ENCODE measurements at regions not wholly inside any gene's neighbourhood (a gene's known extent, or its start where the extent isn't known, plus 50 kb on each side); places are given as distances from the start of the nearest gene placed in this dataset.

- Histone ChIP-seq H3K36me3 (ENCODE audit: control insufficient read depth, insufficient read depth, low read length) (no peaks in the 10 kb centered on the region), H3K4me3 (replicated peaks; ENCODE audit: low read depth, low read length) (no peak overlapping the region), H3K27me3 (replicated peaks; ENCODE audit: control insufficient read depth, insufficient read depth, low read length) (no peaks in the 10 kb centered on the region)
- TF ChIP-seq CTCF (IDR thresholded peaks at IDR 0.05; ENCODE audit: insufficient read depth, low read length, poor library complexity, severe bottlenecking) = no peak
- no peak for DNase-seq (ENCODE audit: extremely low read depth, insufficient read length)
Measured at GRCh38 chr9:118367383-118367782, 663.2 kb downstream of the TLR4 start.

GRCh38 chr9:118384531-118385100 lies 680.4 kb downstream of the TLR4 start:
- DNase-seq (ENCODE audit: extremely low read depth, insufficient read length) = no peak
- TF ChIP-seq CTCF (IDR thresholded peaks at IDR 0.05; ENCODE audit: insufficient read depth, low read length, poor library complexity, severe bottlenecking) = no peak
- H3K27me3 ChIP-seq (replicated peaks; ENCODE audit: control insufficient read depth, insufficient read depth, low read length) = no peaks in the 10 kb centered on the region
- no peaks in the 10 kb centered on the region for H3K36me3 ChIP-seq (ENCODE audit: control insufficient read depth, insufficient read depth, low read length)
- no peak overlapping the region for H3K4me3 ChIP-seq (replicated peaks; ENCODE audit: low read depth, low read length)

GRCh38 chr9:118395415-118395814 lies 691.2 kb downstream of the TLR4 start:
- peak; percentile 26 for DNase-seq (ENCODE audit: extremely low read depth, insufficient read length)
- no peak overlapping the region for H3K4me3 ChIP-seq (replicated peaks; ENCODE audit: low read depth, low read length)
- no peaks in the 10 kb centered on the region for H3K27me3 ChIP-seq (replicated peaks; ENCODE audit: control insufficient read depth, insufficient read depth, low read length)
- no peaks in the 10 kb centered on the region for H3K36me3 ChIP-seq (ENCODE audit: control insufficient read depth, insufficient read depth, low read length)
- no peak for TF ChIP-seq CTCF (IDR thresholded peaks at IDR 0.05; ENCODE audit: insufficient read depth, low read length, poor library complexity, severe bottlenecking)

GRCh38 chr9:118401546-118401945 lies 697.3 kb downstream of the TLR4 start:
- H3K27me3 ChIP-seq (replicated peaks; ENCODE audit: control insufficient read depth, insufficient read depth, low read length) = no peaks in the 10 kb centered on the region
- TF ChIP-seq CTCF (IDR thresholded peaks at IDR 0.05; ENCODE audit: insufficient read depth, low read length, poor library complexity, severe bottlenecking) = no peak
- H3K36me3 ChIP-seq (ENCODE audit: control insufficient read depth, insufficient read depth, low read length) = no peaks in the 10 kb centered on the region
- no peak overlapping the region for H3K4me3 ChIP-seq (replicated peaks; ENCODE audit: low read depth, low read length)
- no peak for DNase-seq (ENCODE audit: extremely low read depth, insufficient read length)

- TF ChIP-seq CTCF (IDR thresholded peaks at IDR 0.05; ENCODE audit: insufficient read depth, low read length, poor library complexity, severe bottlenecking) = no peak
- Histone ChIP-seq H3K27me3 (replicated peaks; ENCODE audit: control insufficient read depth, insufficient read depth, low read length) (no peaks in the 10 kb centered on the region), H3K36me3 (ENCODE audit: control insufficient read depth, insufficient read depth, low read length) (no peaks in the 10 kb centered on the region), H3K4me3 (replicated peaks; ENCODE audit: low read depth, low read length) (no peak overlapping the region)
- DNase-seq (ENCODE audit: extremely low read depth, insufficient read length) = no peak
Measured at GRCh38 chr9:118414676-118415075, 710.5 kb downstream of the TLR4 start.
